Inflammatory macrophage treated with lipopolysaccharide for 4 hours (primary cell): ENCODE measurements at regions not wholly inside any gene's neighbourhood (a gene's known extent, or its start where the extent isn't known, plus 50 kb on each side); places are given as distances from the start of the nearest gene placed in this dataset.
"Not testable (repeated sequence)": the region's sequence is repeated elsewhere in the genome, so short reads cannot be mapped to it uniquely, and the experiment has no call there.

Experiments
- DNase-seq: peaks from one replicate; pipeline ENCODE4 v3.0.0-alpha.2; 2020

- not testable (repeated sequence) for DNase-seq
Measured at GRCh38 chr9:41839786-41840185, 289.4 kb downstream of the CNTNAP3B start.

- DNase-seq, result not testable (repeated sequence)
Measured at GRCh38 chr9:41838953-41839352, 290.3 kb downstream of the CNTNAP3B start.

DNA sequence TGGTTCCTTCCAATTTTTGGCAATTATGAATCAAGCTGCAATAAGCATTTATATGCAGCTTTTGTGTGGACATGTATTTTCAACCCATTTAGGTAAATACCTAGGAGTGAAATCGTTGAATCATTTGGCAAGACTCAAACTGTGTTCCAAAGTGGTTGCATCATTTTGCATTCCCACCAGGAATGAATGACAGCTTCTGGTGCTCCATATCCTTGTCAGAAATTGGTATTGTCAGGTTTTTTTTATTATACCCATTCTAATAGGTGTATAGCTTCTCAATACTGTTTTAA is 290.7 kb downstream of the CNTNAP3B start:
- not testable (repeated sequence) for DNase-seq

DNA sequence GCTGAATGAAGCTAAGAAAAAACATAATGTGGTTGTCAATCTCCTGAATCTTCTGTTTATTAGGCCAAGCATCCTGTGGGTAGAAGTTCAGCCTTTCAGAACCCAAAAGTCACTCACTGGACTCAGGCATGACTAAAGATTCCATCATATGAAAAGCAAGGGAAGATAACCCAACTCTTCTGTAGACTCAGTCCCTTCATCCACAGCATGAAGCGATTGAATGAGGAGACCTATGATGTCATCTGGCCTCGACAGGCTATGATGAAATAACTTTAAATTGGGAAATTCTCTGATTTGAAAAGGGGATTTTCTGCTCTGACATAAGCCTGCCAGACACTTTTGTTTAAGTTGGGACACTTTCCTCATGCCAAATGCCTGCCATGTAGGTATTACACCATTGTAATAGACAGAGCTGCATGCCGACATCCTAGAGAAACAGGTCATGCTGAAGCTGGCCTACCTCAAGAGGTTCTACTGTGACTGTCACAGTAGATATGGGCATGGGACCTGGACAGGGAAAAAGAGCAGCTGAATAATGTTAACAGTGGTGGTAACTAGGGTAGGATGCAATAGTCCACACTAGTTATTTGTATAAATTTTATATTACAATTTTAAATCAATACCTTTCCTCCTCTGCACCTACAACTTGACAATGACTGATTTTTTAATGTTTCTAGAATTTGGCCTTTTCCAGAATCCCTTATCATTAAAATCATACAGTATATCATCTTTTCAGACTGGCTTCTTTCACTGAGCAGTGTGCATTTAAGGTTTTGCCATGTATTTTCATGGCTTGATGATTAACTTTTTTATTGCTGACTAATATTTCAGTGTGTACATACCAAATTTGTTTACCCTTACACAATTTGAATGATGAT is 291.3 kb downstream of the CNTNAP3B start:
- not testable (repeated sequence) for DNase-seq

DNA sequence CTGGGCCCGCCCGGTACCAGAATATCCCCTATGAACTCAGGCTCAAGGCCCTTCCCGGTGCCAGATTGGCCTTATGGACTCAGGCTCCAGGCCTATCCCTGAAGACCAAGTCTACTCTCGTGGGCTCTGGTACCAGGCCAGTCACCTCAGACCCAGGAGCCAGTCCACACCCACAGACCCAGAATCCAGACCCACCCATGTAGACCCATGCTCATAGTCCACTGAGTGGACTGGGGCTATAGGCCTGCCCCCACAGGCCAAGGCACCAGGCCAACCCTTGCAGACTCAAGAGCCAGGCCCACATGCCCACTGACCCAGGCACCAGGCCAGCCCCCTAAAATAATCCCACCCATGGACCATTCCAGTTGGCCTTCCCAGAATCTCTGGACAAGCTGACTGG is 296.1 kb downstream of the CNTNAP3B start:
- DNase-seq, result not testable (repeated sequence)

- not testable (repeated sequence) for DNase-seq
Measured at GRCh38 chr9:41824723-41825122, 304.5 kb downstream of the CNTNAP3B start.

DNA sequence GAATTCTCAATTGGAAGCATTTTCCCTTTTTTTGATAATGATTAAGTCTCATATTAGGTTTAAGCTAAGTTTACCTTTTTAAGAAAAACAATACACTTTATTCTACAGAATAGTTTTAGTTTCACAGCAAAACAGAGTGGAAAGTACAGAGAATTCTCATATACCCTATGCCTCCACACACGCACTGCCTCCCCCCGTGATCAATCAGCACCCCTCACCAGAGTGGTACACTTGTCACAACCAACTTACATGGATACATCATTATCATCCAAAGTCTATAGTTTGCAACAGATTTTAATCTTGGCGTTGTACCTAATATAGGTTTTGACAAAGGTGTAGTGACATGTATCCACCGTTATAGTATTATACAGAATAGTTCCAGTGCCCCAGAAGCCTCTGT is 326.5 kb downstream of the CNTNAP3B start:
- not testable (repeated sequence) for DNase-seq

GRCh38 chr9:41798684-41799083 is 330.5 kb downstream of the CNTNAP3B start:
- DNase-seq, result not testable (repeated sequence)

GRCh38 chr9:41790719-41791363 is 338.4 kb downstream of the CNTNAP3B start:
- peak; percentile 45 for DNase-seq

- not testable (repeated sequence) for DNase-seq
Measured at GRCh38 chr9:41790007-41790406, 339.2 kb downstream of the CNTNAP3B start.

DNA sequence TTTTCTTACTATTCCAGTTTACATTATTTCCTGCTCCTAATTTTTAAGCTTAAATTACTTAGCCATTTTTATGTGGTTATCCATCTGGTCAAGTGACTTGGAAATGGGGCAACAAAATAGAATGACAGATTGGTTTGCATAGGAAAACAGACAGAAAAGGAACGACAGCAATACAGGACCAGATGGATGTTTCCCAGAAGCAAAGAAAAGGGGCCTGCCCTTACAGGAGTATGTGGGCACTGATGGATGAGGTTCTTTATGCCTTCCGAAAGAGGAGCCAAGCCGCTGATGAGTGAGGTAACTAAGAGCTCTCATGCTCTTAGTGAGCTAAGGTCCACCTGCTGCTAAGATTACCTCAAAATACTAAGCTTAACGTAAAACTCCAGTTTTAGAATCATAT is 339.8 kb downstream of the CNTNAP3B start:
- not testable (repeated sequence) for DNase-seq

DNA sequence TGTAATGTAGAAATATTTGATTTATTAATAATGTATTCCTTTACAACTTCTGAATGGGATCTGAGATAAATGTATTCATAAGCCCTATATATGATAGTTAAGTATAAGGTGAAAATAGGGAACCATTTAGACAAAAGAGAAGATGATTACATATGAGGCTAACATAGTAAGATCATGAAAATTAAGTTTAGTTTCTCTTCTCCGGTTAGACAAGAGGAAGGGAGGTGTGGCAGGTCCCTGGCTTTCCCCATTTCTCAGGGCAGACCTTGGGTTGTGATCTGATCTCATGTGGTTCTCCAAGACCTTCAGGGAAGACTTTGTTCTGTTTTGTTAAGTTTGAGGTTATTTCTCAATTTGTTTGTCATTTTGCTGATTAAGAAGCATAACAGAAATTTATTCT is 341.3 kb downstream of the CNTNAP3B start:
- DNase-seq, result peak; percentile 91

GRCh38 chr9:41787270-41787669 is 342.0 kb downstream of the CNTNAP3B start:
- DNase-seq, result not testable (repeated sequence)

DNA sequence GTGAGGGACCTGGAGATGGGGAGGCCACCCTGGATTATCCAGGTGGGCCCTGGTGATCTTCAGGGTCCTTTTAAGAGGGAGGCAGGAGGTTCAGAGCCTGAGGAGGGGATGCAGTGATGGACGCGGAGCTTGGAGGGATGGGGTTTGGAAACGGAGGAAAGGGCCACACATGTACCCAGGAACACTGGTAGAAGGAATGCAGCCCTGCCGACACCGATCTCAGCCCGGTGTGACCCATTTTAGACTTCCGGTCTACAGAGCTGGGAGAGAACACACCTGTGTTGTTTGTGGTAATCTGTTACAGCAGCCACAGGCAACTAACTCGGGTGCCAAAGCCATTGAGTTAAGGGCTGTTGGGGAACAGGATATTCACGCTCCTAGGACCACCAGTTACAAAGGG is 345.2 kb downstream of the CNTNAP3B start:
- DNase-seq, result not testable (repeated sequence)

- not testable (repeated sequence) for DNase-seq
Measured at GRCh38 chr9:41783070-41783810, 346.0 kb downstream of the CNTNAP3B start.

- not testable (repeated sequence) for DNase-seq
Measured at GRCh38 chr9:41781899-41782298, 347.3 kb downstream of the CNTNAP3B start.

DNA sequence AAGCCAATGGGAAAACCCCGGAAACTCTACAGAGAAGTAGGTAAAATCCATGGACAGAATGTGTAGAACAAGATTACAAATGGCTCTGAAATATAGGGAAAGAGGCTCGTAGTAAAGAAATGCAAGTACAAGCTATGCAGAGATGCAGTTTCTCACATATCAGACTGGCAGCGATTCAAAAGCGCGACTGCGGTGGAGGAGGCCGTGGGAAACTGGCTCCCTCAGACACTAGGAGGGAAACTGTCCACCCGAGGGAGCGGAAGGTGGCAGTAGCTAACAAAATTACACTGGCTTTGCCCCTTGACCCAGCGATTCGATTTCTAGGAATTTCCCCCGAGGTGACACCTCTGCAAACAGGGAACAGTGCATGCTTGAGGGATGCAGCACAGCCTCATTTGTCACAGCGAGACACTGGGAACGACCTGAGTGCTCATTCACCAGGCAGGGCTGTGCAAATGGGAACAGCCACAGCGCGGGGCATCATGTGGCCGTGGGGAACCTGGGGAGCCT is 349.3 kb downstream of the CNTNAP3B start:
- DNase-seq, result not testable (repeated sequence)

- not testable (repeated sequence) for DNase-seq
Measured at GRCh38 chr9:41779192-41779591, 350.0 kb downstream of the CNTNAP3B start.

- DNase-seq, result not testable (repeated sequence)
Measured at GRCh38 chr9:41778535-41779071, 350.6 kb downstream of the CNTNAP3B start.

- DNase-seq, result not testable (repeated sequence)
Measured at GRCh38 chr9:41777536-41777935, 351.7 kb downstream of the CNTNAP3B start.

DNA sequence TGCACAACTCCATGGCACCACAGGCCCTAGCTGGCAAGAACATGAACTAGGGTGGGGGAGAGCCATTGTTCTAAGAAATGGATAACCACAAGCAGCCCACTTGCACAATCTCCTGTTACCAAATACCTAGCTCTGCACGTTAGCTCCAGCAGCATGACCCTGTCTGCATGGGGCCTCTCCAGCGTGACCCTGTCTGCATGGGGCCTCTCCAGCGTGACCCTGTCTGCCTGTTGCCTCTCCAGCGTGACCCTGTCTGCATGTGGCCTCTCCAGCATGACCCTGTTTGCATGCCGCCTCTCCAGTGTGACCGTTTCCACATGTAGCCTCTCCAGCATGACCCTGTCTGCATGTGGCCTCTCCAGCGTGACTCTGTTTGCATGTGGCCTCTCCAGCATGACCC is 356.7 kb downstream of the CNTNAP3B start:
- DNase-seq, result not testable (repeated sequence)

GRCh38 chr9:41771693-41772092 is 357.5 kb downstream of the CNTNAP3B start:
- not testable (repeated sequence) for DNase-seq

DNA sequence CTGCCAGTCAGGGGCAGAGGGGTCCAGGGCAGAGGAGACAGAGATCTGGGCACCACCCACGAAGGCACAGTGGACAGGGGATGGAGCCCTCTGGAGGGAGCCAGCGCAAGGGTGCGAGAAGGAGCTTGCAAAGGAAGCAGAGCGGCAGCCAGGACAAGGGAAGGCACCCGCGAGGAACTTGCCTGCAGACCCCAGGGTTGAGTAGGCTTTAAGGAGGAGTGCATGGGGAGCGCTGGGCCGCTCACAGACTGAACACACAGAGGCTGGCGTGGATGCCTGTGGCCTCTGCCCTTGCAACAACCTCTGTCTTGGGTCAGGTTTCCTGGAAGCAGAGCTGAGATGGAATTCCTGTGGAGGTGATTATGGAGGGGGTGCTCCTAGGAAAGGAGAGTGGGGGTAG is 374.4 kb downstream of the CNTNAP3B start:
- not testable (repeated sequence) for DNase-seq
